Heart right ventricle (tissue), 16 donors: ENCODE measurements at regions not wholly inside any gene's neighbourhood (a gene's known extent, or its start where the extent isn't known, plus 50 kb on each side); places are given as distances from the start of the nearest gene placed in this dataset.

Source experiments
- ATAC-seq, 8 donors: fragments of 200-7000 bp; cut with Tn5 transposase; one replicate each; pipeline ENCODE4 v1.9.1; 2020; ENCODE audit warnings: mild to moderate bottlenecking in 8 of 8, moderate library complexity in 8 of 8, moderate number of reproducible peaks in 1 of 8
- DNase-seq, 2 donors: peaks; one replicate each; pipeline ENCODE4 v3.0.0-alpha.2; 2020
- H3K27ac ChIP-seq, 10 donors: fragments of 200-600 bp; sonication (generic) in 2 of 10; one replicate each; pipeline versions ENCODE4 v1.5.0 to v1.8.0; 2020 to 2022; ENCODE audit warnings: mild to moderate bottlenecking in 3 of 10
- H3K27me3 ChIP-seq, 7 donors: fragments of 200-600 bp; one replicate each; pipeline ENCODE4 v1.8.0; 2021 to 2022; ENCODE audit warnings: mild to moderate bottlenecking in 2 of 7
- H3K36me3 ChIP-seq, 9 donors: fragments of 200-600 bp; sonication (generic) in 1 of 9; one replicate each; pipeline versions ENCODE4 v1.5.0 to v1.8.0; 2020 to 2022; ENCODE audit warnings: mild to moderate bottlenecking in 2 of 9
- H3K4me1 ChIP-seq, 9 donors: fragments of 200-600 bp; sonication (generic) in 1 of 9; one replicate each; pipeline versions ENCODE4 v1.5.0 to v1.8.0; 2020 to 2022; ENCODE audit warnings: mild to moderate bottlenecking in 4 of 9
- H3K4me3 ChIP-seq, 10 donors: fragments of 200-600 bp; sonication (generic) in 2 of 10; one replicate each; pipeline versions ENCODE4 v1.5.0 to v1.8.0; 2020 to 2022; ENCODE audit warnings: mild to moderate bottlenecking in 7 of 10, moderate library complexity in 2 of 10
- H3K9me3 ChIP-seq, 11 donors: fragments of 200-600 bp in 10 of 11; sonication (generic) in 2 of 11; one replicate each; pipeline versions ENCODE4 v1.5.0 to v1.8.0; 2013 to 2022; ENCODE audit warnings: mild to moderate bottlenecking in 2 of 11, control low read depth in 1 of 11, moderate library complexity in 1 of 11
- WGBS, 2 donors: extraction: QIAGEN DNeasy Blood & Tissue Kit; methylation state at CpG; one replicate each; pipeline ENCODE4 v1.1.7; 2013; ENCODE audit warnings: inconsistent platforms in 1 of 2; 5-methylcytosine and 5-hydroxymethylcytosine counted together
- intact Hi-C, 10 donors: fragments of 100-400 bp; cut with DNase I; formaldehyde crosslinking; loops; one replicate each; pipeline versions ENCODE4 v1.11.1 to v1.14.2; 2022
- TF ChIP-seq, protein P1 (sequence below), 9 donors: fragments of 200-600 bp; sonication (generic) in 2 of 9; IDR thresholded peaks; one replicate each; pipeline versions ENCODE4 v1.5.0 to v1.8.0; 2021 to 2022; ENCODE audit warnings: antibody characterized with exemption in 9 of 9, mild to moderate bottlenecking in 5 of 9, moderate library complexity in 1 of 9
- donor health status: Arrhythmogenic right ventricular cardiomyopathy.
- donor health status: ischemic (EF 13 %, LVEDD 7.1; RV severe dilation, severe dysfunction).
- donor health status: healthy with polysubstance abuse.
- donor health status: DM: no; HTN: yes; CAD: no.
- donor health status: DM: no; HTN: no; CAD: no.
- donor health status: ischemic (EF 25% LVEDD 6.9; RV normal size, moderate dysfunction).
- donor health status: ischemic (EF 25% LVEDD 5.7; RV mildly dilated, moderate dysfunction).
- donor health status: healthy.
- donor health status: DM: yes; HTN: yes; CAD: no.
- donor health status: Ischemic cardiomyopathy.
- donor health status: ischemic (EF 35%, LVEDD 5.7; RV mildly dilated, moderate dysfunction).
- donor health status: nonischemic (EF 11% LVEDD 7.7; RV severe dilation, severe dysfunction).
- donor health status: DM: yes; HTN: yes; CAD: no.
- donor health status: PGD.
- donor health status: ischemic (EF 29% LVEDD 5.4; RV normal size, mild dysfunction).
- donor health status: nonischemic (EF 23%, LVEDD 6.1; RV moderate dilation, normal function).

DNA sequence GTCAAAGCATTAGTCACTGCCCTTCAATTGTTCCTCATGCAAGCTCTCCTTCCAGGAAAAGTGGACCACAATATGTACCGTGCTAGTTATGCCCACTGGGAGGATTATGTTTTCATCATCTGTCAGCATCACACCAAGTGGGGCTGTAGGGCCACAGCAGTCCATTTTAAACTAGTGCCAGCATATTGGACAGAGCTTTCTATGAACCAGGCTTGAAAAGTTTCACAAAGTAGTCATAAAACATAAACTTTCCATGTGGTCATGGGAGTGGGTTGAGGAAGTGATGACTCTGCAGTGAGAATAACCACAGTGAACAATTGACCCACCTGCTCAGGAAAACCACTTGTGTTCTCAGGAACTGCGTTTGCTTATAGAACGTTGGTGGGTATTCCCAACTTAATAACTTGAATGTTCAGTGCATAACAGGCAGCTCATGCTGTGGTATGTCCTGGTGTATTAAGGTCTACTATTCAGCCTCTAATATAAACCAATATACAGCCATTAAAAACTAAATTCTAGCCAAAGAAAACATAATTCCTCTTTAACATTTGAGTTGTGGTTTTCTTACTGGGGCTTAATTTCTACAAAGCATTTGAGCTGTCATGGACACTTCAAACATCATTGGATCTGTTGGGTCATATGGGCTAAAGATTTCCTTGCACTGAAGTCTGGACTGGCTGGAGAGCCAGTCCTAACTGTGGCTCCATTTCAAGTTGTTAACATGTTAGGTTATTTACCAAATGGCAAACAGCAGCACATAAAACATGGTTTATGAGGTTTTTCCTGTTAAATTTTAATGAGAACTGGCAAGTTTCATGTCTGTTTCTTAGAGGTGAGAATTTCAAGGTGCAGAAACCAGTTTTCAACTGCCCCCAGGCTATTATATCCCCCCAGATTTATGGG, 274.1 kb downstream of the OTOL1 start:
- H3K36me3 ChIP-seq = no peaks in the 10 kb centered on the region
- no peaks in the 10 kb centered on the region for H3K27me3 ChIP-seq
- H3K9me3 ChIP-seq = peaks cover 0 to 5% (median 0%) of the 10 kb centered on the region in 11 donors
- TF ChIP-seq, protein P1, sequence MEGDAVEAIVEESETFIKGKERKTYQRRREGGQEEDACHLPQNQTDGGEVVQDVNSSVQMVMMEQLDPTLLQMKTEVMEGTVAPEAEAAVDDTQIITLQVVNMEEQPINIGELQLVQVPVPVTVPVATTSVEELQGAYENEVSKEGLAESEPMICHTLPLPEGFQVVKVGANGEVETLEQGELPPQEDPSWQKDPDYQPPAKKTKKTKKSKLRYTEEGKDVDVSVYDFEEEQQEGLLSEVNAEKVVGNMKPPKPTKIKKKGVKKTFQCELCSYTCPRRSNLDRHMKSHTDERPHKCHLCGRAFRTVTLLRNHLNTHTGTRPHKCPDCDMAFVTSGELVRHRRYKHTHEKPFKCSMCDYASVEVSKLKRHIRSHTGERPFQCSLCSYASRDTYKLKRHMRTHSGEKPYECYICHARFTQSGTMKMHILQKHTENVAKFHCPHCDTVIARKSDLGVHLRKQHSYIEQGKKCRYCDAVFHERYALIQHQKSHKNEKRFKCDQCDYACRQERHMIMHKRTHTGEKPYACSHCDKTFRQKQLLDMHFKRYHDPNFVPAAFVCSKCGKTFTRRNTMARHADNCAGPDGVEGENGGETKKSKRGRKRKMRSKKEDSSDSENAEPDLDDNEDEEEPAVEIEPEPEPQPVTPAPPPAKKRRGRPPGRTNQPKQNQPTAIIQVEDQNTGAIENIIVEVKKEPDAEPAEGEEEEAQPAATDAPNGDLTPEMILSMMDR (IDR thresholded peaks at IDR 0.05) = no peak
- WGBS, 2 donors = 57 to 62% methylated on average over 3 of the region's 3 CpGs
- no peak overlapping the region for H3K27ac ChIP-seq
- ATAC-seq (no peak), DNase-seq (no peak)
- no peak overlapping the region for H3K4me3 ChIP-seq
- no peaks in the 10 kb centered on the region for H3K4me1 ChIP-seq
- intact Hi-C loops = loop anchor here in 1 of 10 donors (2.0 kb wide), 1 partner anchor 50 kb away; no protein-coding TSS in a partner anchor

GRCh38 chr3:161781381-161781780, 284.8 kb downstream of the OTOL1 start:
- 46 to 49% methylated on average over 1 of the region's 1 CpG for WGBS, 2 donors
- Histone ChIP-seq H3K27me3 (peaks cover 0 to 4% (median 0%) of the 10 kb centered on the region in 7 donors), H3K36me3 (no peaks in the 10 kb centered on the region), H3K9me3 (peaks cover 0 to 9% (median 0%) of the 10 kb centered on the region in 11 donors), H3K4me3 (no peak overlapping the region), H3K27ac (no peak overlapping the region), H3K4me1 (no peaks in the 10 kb centered on the region)
- TF ChIP-seq, protein P1 (IDR thresholded peaks at IDR 0.05) = no peak
- intact Hi-C loops = no loop called here
- DNase-seq (no peak), ATAC-seq (no peak)

DNA sequence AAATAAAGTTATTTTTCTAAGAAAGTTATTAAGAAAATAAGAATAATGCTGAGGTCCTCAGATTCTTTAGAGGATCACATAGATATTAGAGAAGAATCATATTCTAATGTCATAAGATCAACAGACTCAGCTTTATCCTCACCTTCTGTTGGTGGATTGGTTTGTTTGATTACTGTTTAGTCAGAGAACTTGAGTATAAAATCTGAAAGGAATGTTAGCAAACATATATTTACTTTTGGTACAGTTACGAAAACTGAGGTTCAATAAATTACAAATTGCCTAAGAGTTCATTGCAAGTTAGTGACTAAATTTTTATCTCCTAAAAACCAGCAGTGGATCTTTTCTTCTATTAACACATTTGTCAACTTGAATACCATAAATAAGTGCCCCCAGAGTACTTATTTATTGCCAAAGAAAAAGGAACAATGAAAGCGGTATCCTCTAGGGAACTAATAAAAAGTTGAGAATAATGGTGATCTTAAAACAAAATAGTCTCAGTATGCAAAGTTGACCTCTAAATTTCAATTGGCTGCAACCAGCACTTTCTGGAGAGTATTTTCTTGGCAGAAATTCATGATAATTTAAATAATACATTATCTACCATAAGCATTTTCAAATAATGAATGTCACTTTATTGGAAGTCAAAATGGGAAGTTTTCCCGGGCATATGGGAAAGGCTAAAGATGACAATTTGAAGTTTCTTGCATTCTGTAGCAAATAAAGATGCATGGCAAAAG, 296.8 kb downstream of the OTOL1 start:
- TF ChIP-seq, protein P1 (IDR thresholded peaks at IDR 0.05) = no peak
- DNase-seq = no peak
- intact Hi-C loops = no loop called here

DNA sequence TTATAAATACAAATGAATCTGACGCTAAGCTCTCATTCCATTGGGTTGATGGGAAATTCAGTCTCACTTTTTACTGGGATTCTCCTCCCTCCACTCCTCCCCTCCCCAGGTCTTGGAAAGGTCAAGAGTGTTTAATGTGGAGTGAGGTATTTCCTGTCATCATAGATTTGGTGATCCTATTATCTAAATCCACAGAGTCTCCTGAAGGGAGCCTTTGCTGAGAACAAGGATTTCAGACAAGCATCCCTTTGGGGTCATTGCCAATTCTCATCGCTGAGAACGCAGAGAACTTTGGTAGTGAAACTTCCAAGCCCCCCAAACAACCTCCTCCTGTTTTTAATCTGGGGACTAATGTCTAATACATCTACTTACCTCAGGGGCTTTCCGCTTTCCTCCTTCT, 297.9 kb downstream of the OTOL1 start:
- TF ChIP-seq, protein P1 (IDR thresholded peaks at IDR 0.05) = no peak
- H3K36me3 ChIP-seq = no peaks in the 10 kb centered on the region
- no peak for DNase-seq
- intact Hi-C loops = no loop called here
- ATAC-seq = no peak
- H3K4me3 ChIP-seq = no peak overlapping the region
- H3K27ac ChIP-seq = no peak overlapping the region
- peaks cover 0 to 6% (median 0%) of the 10 kb centered on the region in 11 donors for H3K9me3 ChIP-seq
- WGBS, 2 donors = 81 to 86% methylated on average over 4 of the region's 4 CpGs
- H3K4me1 ChIP-seq = no peaks in the 10 kb centered on the region
- H3K27me3 ChIP-seq = no peaks in the 10 kb centered on the region

More for the DNA sequence above, 296.8 kb downstream of the OTOL1 start:
- Histone ChIP-seq H3K9me3 (peaks cover 0 to 6% (median 0%) of the 10 kb centered on the region in 11 donors), H3K27me3 (no peaks in the 10 kb centered on the region), H3K36me3 (no peaks in the 10 kb centered on the region), H3K4me3 (no peak overlapping the region), H3K27ac (no peak overlapping the region), H3K4me1 (no peaks in the 10 kb centered on the region)
- ATAC-seq = no peak
- 87 to 93% methylated on average over 3 of the region's 3 CpGs for WGBS, 2 donors
